Urothelium cell line (cell line): ENCODE measurements at regions not wholly inside any gene's neighbourhood (a gene's known extent, or its start where the extent isn't known, plus 50 kb on each side); places are given as distances from the start of the nearest gene placed in this dataset.
"Not testable (repeated sequence)": the region's sequence is repeated elsewhere in the genome, so short reads cannot be mapped to it uniquely, and the experiment has no call there.

Experiments used
- DNase-seq: peaks from one replicate; pipeline ENCODE4 v3.0.0; 2011; ENCODE audit warnings: low spot score, mixed read lengths
- FAIRE-seq: peaks from 2 replicates; lab custom pipeline; 2011; peaks lifted over from hg19 to GRCh38; lab: Jason Lieb, UNC

GRCh38 chr3:194939949-194940770, 254.5 kb downstream of the FAM43A start:
- FAIRE-seq: no peak
- no peak for DNase-seq

- DNase-seq (no peak), FAIRE-seq (no peak)
Observed at GRCh38 chr3:194941360-194941955, 255.8 kb downstream of the FAM43A start.

GRCh38 chr3:194941956-194942511, 256.4 kb downstream of the FAM43A start:
- FAIRE-seq: no peak

GRCh38 chr3:194944526-194944925, 258.8 kb downstream of the FAM43A start:
- FAIRE-seq: no peak
- DNase-seq: no peak

More at GRCh38 chr3:194941956-194942511, 256.4 kb downstream of the FAM43A start:
- DNase-seq: no peak

GRCh38 chr3:194945508-194945907, 259.8 kb downstream of the FAM43A start:
- FAIRE-seq: no peak
- DNase-seq: no peak

- FAIRE-seq (no peak), DNase-seq (no peak)
Observed at GRCh38 chr3:194946091-194946490, 260.4 kb downstream of the FAM43A start.

- FAIRE-seq (no peak), DNase-seq (no peak)
Observed at GRCh38 chr3:194949592-194949991, 263.9 kb downstream of the FAM43A start.

GRCh38 chr3:194950906-194951628, 265.4 kb downstream of the FAM43A start:
- DNase-seq (no peak), FAIRE-seq (no peak)

- DNase-seq, FAIRE-seq: not testable (repeated sequence)
Observed at GRCh38 chr3:194951629-194951920, 265.9 kb downstream of the FAM43A start.

GRCh38 chr3:194951931-194952582, 266.4 kb downstream of the FAM43A start:
- DNase-seq (no peak), FAIRE-seq (no peak)

- DNase-seq (no peak), FAIRE-seq (no peak)
Observed at GRCh38 chr3:194952841-194953241, 267.2 kb downstream of the FAM43A start.

GRCh38 chr3:194953291-194953690, 267.6 kb downstream of the FAM43A start:
- no peak for FAIRE-seq

GRCh38 chr3:194955546-194955945, 269.9 kb downstream of the FAM43A start:
- no peak for DNase-seq
- no peak for FAIRE-seq

More at GRCh38 chr3:194953291-194953690, 267.6 kb downstream of the FAM43A start:
- no peak for DNase-seq

- DNase-seq (no peak), FAIRE-seq (no peak)
Observed at GRCh38 chr3:194955979-194956696, 270.5 kb downstream of the FAM43A start.

- FAIRE-seq: no peak
- no peak for DNase-seq
Observed at GRCh38 chr3:194956697-194957396, 271.2 kb downstream of the FAM43A start.

- DNase-seq (no peak), FAIRE-seq (no peak)
Observed at GRCh38 chr3:194957743-194958240, 272.1 kb downstream of the FAM43A start.

- DNase-seq: no peak
- FAIRE-seq: no peak
Observed at GRCh38 chr3:194959217-194959616, 273.5 kb downstream of the FAM43A start.

- FAIRE-seq, DNase-seq: not testable (repeated sequence)
Observed at GRCh38 chr3:194959666-194960065, 274.0 kb downstream of the FAM43A start.

- DNase-seq: no peak
- FAIRE-seq: no peak
Observed at GRCh38 chr3:194960446-194961032, 274.9 kb downstream of the FAM43A start.
